VCaP (cell line): ENCODE measurements at regions not wholly inside any gene's neighbourhood (a gene's known extent, or its start where the extent isn't known, plus 50 kb on each side); places are given as distances from the start of the nearest gene placed in this dataset.

Experiments
- H3K27ac ChIP-seq: fragments of 450-650 bp; 2 replicates; pipeline ENCODE4 v1.5.1; 2017
- CTCF ChIP-seq: fragments of 450-650 bp; conservative IDR thresholded peaks from 2 replicates; pipeline ENCODE4 v1.5.1; 2017; ENCODE audit warnings: mild to moderate bottlenecking, moderate library complexity

DNA sequence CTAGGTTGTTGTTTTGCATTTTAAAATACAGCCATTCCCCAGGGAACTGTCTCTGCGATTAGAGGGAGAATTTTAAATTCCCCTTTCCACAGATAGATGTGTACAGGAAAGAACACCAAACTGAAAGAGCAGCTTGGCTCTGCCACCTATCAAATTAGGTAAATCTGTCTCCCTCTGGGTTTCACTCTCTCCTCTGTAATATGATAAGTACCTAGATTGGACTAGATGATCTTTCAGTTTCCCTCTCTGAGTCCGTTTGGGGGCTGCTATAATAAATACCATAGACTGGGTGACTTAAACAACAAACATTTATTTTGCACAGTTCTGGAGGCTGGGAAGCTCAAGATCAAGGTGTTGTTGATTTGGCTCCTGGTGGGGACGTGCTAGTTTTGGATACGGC, 186.0 kb downstream of the KIF20B start:
- no peak overlapping the region for H3K27ac ChIP-seq
- TF ChIP-seq CTCF: no peak

DNA sequence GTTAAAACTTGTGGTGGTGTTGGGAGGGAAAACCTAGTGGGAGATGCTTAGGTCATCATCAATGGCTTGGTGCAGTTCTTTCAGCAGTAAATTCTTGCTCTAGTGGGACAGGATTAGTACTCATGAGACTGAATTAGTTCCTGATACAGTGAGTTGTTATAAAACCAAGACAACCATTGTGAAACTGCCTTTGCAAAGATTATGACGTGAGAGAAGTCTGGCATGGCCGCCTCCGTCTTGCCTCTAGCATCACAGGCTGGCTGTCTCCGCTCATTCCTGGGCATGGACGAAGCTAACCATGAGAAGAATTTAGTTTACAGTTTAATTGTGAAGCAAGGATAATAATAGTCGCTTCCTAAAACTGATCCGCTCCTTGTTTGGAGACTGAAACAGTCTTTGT, 186.4 kb downstream of the KIF20B start:
- no peak overlapping the region for H3K27ac ChIP-seq
- TF ChIP-seq CTCF: no peak

GRCh38 chr10:89888321-89889070, 187.1 kb downstream of the KIF20B start:
- no peak overlapping the region for H3K27ac ChIP-seq
- TF ChIP-seq CTCF: no peak

DNA sequence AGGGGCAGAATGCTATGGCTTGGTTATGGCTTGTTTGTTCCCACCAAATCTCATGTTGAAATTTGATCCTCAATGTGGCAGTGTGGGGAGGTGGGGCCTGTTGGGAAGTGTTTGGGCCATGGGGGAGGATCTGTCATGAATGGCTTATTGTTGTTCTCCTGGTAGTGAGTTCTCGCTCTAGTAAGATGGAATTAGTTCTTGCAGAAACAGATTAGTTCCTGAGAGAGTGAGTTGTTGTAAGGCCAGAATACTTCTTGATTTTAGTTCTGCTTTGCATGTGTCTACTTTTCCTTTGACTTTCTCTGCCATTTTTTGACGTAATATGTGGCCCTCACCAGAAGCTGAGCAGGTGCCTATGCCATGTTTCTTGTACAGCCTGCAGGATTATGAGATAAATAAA, 188.2 kb downstream of the KIF20B start:
- TF ChIP-seq CTCF: no peak
- H3K27ac ChIP-seq: no peak overlapping the region

GRCh38 chr10:89891006-89891535, 189.7 kb downstream of the KIF20B start:
- no peak for TF ChIP-seq CTCF
- H3K27ac ChIP-seq: no peak overlapping the region

- H3K27ac ChIP-seq: no peak overlapping the region
- TF ChIP-seq CTCF: no peak
These were observed 192.7 kb downstream of the KIF20B start for GRCh38 chr10:89894051-89894450.

GRCh38 chr10:89900554-89900953, 199.2 kb downstream of the KIF20B start:
- TF ChIP-seq CTCF: no peak
- no peak overlapping the region for H3K27ac ChIP-seq
